AG10803 (cell line): ENCODE measurements at regions not wholly inside any gene's neighbourhood (a gene's known extent, or its start where the extent isn't known, plus 50 kb on each side); places are given as distances from the start of the nearest gene placed in this dataset.

ENCODE experiments used
- DNase-seq: peaks from one replicate; pipeline ENCODE4 v3.0.0; 2010; ENCODE audit warnings: low read depth
- H3K4me3 ChIP-seq: 2 replicates; pipeline ENCODE4 v1.5.1; 2011; ENCODE audit warnings: mild to moderate bottlenecking, low read length, control low read depth
- CTCF ChIP-seq: conservative IDR thresholded peaks from 2 replicates; pipeline ENCODE4 v1.5.1; 2011; ENCODE audit warnings: mild to moderate bottlenecking, low read length, control low read depth, inconsistent platforms

GRCh38 chr6:89021629-89022028 lies 58.2 kb upstream of the RNGTT start:
- no peak for TF ChIP-seq CTCF
- DNase-seq: no peak
- H3K4me3 ChIP-seq: no peak overlapping the region

- DNase-seq: no peak
- no peak for TF ChIP-seq CTCF
- H3K4me3 ChIP-seq: no peak overlapping the region
Measured at GRCh38 chr6:89015971-89016370, 52.6 kb upstream of the RNGTT start.

DNA sequence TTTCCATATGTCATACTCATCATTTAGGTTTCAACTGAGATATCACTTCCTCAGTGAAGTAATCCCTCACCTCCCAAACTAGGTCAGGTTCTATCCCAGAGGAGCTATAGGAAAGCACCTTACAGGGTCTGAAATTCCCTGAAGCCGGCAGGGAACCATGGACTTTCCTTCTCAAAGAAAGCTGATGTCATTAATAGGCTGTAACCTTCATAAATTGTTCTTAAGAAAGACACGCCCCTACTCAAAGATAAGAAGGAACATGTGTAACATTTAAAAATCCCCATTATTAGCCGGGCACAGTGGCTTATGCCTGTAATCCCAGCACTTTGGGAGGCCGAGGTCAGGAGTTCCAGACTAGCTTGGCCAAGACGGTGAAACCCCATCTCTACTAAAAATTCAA lies 50.0 kb upstream of the RNGTT start:
- H3K4me3 ChIP-seq: no peak overlapping the region
- no peak for DNase-seq
- TF ChIP-seq CTCF: no peak
